DMS79 treated with DMSO at 0.1 percent for 48 hours (cell line): ENCODE measurements at regions not wholly inside any gene's neighbourhood (a gene's known extent, or its start where the extent isn't known, plus 50 kb on each side); places are given as distances from the start of the nearest gene placed in this dataset.

Source experiments
- DNase-seq: peaks from one replicate; lab custom pipeline; 2025; lab: John Stamatoyannopoulos, UW

- peak; percentile 44 for DNase-seq
Observed at GRCh38 chr11:70608568-70609470, 210.5 kb downstream of the CTTN start.

GRCh38 chr11:70610566-70611565 is 212.5 kb downstream of the CTTN start:
- DNase-seq, result no peak

GRCh38 chr11:70611821-70612220 is 213.5 kb downstream of the CTTN start:
- no peak for DNase-seq

DNA sequence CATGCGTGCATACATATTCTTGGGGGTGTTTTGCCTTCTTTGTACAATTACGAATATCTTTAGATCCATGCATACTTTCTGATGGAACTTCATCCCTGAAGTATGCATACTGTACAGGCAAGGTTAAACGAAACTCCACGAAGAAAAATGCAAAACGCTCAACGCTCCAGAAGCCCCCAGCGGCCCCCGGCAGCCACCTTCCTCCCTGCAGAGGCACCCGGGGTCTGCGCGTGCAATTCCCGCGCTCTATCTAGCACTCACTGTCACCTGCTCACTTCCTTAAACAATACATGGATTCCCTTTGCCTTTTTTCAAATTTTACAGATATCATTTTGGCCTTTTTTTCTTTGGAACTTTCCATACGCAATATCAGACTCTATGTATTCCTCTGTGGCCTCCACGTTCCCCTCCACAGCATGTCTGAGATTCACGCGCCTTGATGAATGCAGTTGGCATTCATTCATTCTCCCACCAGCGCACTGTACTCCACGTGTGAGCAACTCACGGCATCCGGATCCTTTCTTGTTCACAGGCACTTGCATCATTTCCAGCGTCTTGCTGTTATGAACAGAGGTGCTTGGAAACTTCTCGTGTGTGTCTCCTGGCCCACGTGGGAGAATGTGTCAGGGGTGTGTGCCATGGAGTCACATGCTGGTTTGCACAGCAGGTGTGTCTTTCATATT is 214.3 kb downstream of the CTTN start:
- DNase-seq, result no peak

- no peak for DNase-seq
Observed at GRCh38 chr11:70614034-70614681, 215.8 kb downstream of the CTTN start.

DNA sequence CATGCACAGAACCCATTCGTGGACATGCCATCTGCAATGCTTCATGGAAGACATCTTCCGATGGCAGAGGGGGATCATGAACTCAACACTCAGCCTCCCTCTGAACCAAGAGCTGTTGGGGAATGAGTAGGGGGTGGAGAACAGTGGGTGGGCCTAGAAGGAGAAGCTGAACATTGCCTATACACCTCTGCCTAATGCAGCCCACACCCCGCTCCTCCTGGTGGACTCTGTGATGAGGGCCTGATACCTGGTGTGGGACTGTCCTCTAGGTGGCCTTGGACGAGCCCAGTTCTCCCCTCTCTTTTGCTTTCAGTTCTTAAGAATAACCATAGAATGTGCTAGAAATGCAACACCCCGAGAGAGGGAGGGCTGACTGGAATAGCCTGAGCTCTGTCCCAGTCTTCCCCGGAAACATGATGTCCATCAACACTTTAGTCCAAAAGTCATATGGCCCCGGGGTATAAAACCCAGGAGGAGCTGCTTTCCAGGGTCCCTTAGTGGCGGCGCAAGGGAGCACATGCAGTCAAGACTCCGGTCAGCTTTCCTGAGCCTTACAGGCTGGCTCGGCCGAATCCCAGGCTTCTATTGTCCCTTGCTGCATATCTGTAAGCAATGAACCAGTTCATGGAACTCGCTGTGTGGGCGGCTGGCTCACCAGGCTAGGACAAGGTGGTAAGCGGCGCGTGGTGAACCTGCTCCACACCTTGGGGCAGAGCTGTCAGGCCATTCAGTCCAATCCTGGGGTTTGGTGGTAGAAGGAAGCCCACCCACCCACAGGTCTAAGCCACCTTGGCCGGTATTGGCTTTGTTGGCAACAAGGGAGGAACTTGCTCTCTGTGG is 216.9 kb downstream of the CTTN start:
- no peak for DNase-seq

DNA sequence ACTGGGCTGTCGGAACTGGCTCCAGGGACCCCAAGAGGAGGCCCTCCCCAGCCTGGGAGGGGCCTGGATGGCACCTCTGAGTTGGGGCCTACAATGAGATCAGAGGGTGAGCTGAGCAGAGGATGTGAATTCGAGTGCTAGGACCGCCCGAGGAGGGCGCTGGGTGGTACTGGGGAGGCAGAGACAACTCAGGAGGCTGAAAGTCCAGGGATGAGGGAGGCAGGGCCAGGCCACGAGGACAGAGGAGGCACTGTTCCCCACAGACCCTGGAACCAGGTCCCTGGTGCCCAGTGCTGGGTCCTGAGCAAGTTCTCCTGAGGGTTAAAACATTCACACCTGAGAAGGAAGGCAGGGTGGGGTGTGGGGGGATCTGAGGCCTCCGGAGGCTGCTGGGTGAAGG is 218.0 kb downstream of the CTTN start:
- no peak for DNase-seq

GRCh38 chr11:70616938-70617654 is 218.8 kb downstream of the CTTN start:
- no peak for DNase-seq

- DNase-seq, result no peak
Observed at GRCh38 chr11:70618431-70619101, 220.2 kb downstream of the CTTN start.

DNA sequence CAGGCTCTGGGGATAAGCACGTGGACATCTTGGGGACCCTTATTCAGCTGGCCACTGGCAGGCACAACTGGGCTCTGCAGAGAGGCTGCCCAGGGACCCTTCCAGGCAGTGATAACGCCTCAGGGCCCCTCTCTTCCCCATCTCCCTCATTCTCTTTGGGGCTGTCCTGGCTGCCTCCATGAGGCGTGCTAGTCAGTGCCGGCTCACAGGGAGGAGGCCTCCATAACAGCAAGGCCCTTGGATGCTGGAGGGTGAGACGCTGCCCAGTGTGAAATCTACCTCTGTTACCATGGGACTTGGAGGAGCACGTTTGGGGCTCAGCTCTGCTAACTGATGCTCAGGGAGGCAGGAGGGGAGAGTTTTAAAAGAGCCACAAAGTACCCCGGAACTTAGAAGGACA is 221.3 kb downstream of the CTTN start:
- no peak for DNase-seq

DNA sequence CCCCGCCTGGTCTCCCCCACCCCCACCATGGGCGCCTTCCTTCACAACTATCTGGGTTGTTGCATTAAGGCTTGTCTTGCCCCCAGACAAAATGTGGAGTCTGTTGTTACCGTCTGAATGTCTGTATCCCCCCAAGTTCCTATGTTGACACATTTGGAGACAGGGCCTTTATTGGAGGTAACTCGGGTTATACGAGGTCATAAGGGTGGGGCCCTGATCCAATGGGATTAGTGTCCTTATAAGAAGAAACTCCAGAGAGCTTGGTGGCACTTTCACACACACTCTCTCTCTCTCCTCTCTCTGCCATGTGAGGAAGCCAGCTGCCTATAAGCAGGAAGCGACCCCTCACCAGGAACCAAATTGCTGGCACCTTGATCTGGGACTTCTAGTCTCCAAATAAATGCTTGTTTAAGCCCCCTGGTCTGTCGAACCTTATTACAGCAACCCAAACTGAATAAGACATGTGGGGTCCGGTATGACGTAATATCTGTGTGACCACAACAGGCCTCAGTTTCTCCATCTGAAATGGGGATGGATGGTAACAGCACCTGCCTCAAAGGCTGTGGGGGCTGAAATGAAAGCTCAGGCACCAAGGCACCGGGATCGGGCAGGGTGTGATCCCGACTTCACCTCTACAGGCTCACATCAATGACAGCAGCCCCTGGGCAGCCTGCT is 222.3 kb downstream of the CTTN start:
- DNase-seq, result no peak

DNA sequence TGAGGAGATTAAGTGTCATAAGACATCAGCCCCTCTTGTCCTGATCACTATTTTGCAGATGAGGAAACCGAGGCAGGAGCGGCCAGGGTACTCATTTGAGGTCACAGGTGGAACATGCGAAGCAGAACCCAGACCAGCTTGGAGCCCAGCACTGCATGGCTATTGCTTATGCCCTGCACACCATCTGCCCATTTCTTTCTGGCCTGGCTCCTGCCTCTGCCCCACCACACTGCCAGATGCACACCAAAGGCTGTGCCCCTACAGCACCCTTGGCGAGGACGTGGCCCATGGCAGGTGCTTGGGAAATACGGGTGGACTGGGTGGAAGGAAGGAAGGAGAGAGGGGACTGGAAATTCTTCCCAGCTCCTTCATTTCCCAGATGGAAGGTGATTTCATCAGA is 222.9 kb downstream of the CTTN start:
- DNase-seq, result no peak

DNA sequence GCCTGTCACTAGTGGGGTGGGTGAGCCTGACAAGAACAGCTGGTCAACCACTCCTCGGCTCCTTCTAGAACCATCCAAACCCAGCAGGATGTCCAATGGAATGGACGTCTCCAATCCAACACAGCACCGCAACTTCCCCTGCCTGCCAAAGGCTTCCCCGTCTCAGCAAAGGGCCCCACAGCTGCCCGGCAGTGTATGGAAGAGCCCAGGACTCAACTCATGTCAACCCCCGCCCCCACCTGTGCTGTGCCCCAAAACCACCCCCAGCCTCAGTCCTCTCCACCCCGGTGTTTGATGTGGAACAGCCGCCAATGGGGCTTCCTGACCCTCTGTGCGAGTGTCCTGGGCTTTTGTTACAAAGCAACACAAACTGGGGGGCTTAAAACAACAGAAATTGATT is 223.8 kb downstream of the CTTN start:
- no peak for DNase-seq

DNA sequence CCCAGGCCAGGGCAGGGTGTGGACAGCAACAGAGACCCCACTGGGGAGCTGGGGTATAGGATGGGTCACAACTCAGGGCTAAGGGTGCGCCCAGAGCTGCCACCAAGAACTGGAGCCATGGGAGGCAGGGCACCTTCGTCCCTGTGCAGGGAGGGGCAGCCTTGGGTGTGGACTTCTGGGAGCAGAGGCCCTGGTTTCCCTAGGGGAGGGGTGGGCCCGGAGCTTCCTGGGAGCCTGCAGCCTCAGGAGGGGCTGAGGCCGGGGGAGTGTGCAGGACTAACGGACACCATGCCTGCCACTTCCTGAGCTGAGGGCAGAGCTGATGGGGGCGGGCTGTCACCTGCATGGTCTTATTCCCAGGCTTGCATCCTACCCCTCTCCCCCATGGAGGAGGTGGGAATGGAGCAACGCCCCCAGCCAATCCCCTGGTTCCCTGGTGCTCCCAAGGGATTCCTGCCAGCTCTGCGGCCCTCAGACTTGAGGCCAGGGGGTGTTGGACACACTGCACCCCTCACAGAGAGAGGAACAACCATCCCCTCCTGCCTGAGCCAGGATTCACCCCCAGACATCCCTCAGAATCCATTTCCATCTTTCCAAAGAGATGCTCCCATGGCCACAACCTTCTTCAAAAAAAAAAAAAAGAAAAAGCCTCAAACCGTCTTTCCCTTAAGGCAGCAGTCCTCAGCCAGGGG is 225.7 kb downstream of the CTTN start:
- DNase-seq, result no peak

DNA sequence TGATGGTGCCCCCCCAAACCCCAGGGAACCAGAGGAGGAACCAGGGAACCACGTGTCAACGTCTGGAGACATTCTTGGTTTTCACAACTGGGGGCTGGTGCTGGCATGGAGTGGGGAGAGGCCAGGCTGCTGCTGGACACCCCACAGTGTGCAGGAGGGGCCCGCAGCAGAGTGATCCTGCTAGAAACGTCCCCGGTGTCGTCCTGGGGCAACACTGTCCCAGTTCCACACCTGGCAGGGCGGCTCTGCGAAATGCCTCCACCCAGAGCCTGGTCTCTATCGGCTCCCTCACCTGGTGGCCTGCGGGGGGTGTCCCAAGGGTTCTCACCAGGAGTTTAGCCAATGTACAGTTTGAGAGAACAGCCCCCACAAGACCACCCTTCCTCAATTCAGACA is 226.3 kb downstream of the CTTN start:
- DNase-seq, result no peak

DNA sequence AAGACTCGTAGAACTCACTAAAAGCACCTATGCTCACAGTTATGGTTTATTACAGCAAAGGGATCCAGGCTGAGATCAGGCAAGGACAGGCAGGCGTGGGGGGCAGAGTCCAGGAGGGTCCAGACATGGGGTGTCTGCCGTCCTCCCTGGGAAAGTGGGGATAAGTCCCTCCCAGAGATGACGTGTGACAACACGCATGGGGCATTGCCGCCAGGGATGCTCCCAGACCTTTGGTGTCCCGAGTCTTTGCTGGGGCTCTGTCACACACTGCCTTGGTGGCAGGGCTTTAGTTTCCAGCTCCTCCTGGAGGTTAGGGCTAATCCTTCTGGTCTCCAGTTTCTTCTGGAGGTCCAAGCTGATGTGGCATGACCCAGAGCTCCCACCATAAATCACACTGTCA is 226.7 kb downstream of the CTTN start:
- no peak for DNase-seq

GRCh38 chr11:70625582-70626518 is 227.5 kb downstream of the CTTN start:
- DNase-seq, result no peak
